SH-SY5Y (cell line): ENCODE measurements at regions not wholly inside any gene's neighbourhood (a gene's known extent, or its start where the extent isn't known, plus 50 kb on each side); places are given as distances from the start of the nearest gene placed in this dataset.

Experiments used
- GATA2 ChIP-seq: IDR thresholded peaks from 2 replicates; pipeline ENCODE4 v1.6.1; 2011; ENCODE audit warnings: mild to moderate bottlenecking, low read depth, low read length
- GATA3 ChIP-seq: IDR thresholded peaks from 2 replicates; pipeline ENCODE4 v1.6.1; 2011; ENCODE audit warnings: low read depth, mild to moderate bottlenecking, low read length, moderate library complexity

DNA sequence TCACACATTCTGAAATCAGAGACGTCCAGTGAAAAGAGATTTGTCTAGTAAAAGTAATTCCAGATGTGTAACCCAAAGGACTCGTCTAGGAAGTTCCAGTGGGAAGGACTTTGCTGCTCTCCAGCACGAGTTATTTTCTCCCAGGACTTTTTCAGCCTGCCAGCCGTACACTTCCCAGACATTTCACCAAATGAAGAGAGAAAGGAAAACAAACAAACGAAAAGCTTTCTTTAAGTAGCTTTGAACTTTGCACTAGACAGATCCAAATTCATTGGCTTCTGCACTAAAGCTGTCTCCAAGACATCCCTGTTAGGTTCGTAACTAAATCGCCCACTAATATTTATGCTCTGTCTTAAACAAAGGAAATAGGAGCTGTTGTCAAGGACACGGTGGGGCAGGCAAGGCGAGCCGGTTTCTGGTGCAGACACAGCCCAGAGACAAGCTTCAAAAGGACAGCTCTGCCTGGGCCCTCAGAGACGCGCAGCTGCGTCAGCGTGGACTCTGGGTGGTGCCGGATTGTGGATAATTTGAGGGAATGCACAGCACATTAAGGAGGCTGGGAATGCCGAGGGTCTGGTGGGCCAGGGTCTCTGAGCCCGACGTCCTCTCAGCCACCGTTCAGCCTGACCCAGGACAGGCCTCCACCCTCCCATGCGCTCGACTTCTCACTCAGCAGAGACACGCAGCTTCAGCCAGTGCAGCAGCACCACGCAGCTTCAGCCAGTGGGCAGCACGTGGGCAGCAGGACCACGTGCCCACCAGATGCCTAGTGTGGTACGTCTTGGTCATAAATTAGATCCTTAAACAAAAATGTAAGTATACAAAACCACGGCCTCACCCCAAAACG lies 64.1 kb upstream of the INSIG1 start:
- TF ChIP-seq GATA2, result no peak
- TF ChIP-seq GATA3, result no peak
